ELF-1 (cell line): ENCODE measurements at regions not wholly inside any gene's neighbourhood (a gene's known extent, or its start where the extent isn't known, plus 50 kb on each side); places are given as distances from the start of the nearest gene placed in this dataset.

Experiments
- DNase-seq: peaks from one replicate; pipeline ENCODE4 v3.0.0-alpha.2; 2016; ENCODE audit warnings: low read depth, low spot score

DNA sequence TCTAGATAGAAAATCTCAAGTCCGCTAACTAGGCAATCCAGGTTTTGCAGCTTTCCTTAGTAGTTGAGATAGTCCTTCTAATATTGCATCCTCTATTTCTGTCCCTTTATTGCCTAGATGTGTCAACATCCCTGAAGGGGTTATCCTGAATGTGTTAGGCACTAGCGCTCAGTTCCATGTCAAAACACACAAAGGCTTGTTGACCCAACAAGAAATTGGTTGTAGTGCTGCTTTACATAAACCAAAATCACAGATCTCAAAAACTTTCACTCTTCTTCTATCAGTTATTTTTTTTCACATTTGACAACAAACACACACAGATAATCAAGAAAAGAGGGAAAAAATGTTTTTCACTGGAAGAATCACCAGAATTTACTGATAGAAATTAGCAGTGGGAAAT, 51.4 kb upstream of the SOX2 start:
- DNase-seq, result no peak

DNA sequence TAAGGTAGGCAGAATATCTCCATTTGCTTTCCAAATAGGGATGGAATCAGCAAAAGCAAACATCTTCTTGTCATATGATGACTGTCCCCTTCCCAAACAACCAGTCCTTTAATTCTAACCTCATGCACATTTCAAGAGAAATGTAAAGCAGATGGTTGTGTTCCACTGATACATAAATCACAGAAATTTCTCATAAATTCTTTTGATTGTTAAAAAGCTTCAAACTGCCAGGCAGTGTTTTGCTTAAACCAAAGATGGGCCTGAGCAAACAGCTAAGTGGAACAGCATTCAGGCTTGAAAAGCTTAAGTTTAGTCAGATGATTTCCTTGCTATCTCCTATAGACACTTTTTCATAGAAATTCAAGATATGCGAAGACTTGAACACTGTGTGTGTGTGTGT, 74.3 kb upstream of the SOX2 start:
- no peak for DNase-seq

DNA sequence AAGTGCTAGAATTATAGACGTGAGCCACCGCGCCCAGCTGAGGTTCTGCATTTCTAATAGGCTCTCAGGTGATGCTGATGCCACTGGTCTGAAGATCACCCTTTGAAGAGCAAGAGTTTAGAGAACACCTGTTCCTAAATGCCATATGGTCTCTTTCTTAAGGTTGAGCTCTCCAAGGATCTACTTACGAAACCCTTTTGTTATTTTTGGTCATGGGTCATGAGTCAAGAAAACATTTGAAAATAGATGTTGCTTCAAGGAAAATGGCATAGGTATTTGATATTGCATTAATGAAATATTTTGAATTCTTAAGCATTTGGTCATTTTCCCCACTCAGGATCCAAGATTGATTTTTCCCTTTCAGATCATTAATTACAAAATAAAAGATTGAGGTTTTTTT, 74.7 kb upstream of the SOX2 start:
- DNase-seq, result no peak

DNA sequence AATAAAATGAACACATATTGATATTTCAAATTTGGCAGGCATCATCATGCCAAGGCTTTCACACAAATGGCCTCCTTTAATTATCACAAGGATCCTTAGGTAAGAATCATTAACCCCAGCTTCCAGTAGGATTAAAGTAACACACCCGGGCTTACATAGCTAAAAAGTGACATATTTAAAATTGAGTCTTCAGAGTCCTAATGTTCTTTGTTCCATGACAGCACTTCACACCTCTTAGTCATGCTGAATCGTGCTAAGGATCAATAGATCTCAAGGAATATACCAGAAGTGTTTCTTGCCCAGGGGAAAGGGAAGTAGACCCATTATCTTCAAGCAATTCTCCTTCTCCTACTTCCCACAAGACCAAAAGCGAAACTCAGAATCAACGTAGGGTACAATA, 76.6 kb upstream of the SOX2 start:
- no peak for DNase-seq

DNA sequence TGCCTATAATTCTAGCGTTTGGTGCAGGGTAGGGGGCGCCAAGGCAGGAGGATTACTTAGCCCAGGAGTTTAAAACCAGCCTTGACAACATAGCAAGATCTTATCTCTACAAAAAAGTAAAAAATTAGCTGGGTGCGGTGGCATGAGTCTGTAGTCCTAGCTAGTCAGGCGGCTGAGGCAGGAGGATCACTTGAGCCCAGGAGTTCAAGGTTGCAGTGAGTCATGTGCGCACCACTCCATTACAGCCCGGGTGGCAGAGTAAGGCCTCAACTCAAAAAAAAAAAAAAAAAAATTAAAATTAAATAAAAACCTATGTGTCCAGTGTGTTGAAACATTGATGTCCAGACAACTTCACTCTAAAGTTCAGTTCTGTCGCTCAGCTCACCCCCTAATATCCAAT, 78.2 kb upstream of the SOX2 start:
- DNase-seq, result no peak

DNA sequence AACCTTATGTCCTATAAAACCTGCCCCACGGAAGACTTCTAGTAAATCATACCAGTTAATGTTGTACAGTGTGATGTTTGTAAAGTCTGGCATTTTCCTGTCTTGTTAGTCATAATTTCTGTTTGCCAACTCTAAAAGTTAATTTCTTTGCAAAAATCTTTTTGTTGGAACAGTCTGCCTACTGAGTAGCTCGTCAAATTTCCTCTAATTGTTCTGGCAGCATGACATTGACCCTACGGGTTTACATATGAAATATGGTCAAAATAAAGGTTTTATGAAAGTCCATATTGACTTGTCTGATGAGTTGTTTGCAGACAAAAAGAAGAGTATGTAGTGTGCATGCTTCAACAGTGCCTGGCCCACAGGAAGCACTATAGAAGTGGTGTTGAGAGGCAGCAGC, 79.8 kb upstream of the SOX2 start:
- no peak for DNase-seq

DNA sequence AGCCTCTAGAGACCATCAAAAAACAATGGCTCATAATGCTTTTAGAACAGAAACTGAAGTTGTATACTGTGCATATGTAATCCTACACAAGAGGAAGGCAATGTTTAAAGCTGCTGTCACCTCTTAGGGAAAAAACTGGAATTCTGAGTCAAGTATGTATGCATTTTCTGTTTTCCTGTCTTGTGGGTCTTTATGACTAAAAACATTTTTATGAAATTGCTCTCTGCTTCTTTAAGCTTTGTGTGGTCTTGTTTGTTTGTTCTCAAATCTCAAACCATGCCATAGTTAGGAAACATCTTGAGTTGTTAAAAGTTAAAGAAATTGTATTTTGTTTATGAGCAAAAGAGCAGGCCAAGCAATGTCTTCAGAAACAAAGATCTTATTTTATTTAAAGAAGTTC, 80.9 kb upstream of the SOX2 start:
- no peak for DNase-seq

DNA sequence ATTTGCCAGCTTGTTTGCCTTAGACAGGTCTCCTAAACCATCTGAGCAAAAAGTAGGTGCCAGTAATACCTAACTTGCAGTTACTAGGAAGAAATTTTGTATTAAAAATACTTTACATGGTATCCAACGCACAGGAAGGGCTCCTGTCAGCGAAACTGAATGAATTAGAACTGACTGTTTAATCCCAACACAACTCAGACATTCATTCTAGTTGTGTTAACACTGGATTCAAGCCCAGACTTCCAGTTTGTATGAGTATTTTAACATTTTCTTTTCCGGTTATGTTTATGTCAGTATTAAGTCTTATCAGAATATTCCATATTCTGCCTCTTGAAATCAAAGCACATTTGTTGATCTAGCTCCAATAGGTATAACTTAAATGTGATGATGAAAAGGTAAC, 82.0 kb upstream of the SOX2 start:
- DNase-seq, result no peak

DNA sequence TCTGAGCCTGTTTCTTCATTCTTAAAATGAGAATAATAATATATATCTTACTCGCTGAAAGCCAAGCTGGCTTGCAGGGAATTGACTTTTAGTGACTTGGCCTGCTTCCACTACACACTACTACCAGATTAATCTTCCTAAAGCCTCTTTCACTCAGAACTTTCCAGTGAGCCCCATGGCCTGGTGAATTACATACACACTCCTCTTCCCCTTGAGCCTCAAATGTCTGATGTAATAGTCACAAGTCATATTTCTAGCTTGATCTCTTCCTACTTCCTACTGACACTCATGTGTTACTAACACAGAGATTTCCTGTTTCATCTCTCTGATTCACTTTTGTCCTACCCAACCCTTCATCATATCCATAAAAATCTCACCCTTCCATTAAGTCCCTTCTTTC, 82.7 kb upstream of the SOX2 start:
- DNase-seq, result no peak

DNA sequence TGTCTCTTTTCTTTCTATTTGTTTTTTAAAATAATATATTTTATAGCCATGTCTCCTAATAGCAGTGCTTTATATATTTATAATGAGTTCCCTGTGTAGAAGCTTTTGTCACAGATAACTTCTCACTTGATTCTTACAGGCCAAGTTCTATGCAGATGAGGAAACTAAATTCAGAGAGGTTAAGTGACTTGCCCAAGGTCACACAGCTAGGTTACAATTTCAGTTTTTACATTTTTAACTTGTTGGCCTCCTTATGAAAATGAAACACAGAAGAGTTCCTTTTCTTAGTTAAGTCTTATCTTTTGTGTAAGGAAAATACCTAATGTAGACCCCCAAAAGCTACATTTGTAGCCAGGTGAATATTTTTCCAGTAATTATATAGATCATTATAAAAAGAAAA, 83.3 kb upstream of the SOX2 start:
- DNase-seq, result no peak

DNA sequence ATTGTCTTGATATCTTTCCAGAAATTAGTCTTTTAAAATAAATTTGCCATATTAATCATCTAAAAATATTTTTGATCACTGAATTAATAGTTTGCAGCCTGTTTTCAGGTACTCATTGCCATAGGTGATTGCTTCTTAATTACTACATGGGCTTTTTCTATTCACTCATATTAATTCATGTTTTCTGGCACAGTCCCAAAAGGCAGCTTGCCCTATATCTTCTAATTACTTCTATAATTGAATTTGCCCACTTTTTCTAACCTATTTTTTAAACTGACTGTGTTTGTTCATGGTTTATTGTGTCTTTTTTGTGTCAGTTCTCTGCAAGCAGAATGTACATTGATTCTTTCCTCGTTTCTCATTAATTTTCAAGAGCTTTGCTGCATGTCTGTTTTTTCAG, 85.7 kb upstream of the SOX2 start:
- no peak for DNase-seq

DNA sequence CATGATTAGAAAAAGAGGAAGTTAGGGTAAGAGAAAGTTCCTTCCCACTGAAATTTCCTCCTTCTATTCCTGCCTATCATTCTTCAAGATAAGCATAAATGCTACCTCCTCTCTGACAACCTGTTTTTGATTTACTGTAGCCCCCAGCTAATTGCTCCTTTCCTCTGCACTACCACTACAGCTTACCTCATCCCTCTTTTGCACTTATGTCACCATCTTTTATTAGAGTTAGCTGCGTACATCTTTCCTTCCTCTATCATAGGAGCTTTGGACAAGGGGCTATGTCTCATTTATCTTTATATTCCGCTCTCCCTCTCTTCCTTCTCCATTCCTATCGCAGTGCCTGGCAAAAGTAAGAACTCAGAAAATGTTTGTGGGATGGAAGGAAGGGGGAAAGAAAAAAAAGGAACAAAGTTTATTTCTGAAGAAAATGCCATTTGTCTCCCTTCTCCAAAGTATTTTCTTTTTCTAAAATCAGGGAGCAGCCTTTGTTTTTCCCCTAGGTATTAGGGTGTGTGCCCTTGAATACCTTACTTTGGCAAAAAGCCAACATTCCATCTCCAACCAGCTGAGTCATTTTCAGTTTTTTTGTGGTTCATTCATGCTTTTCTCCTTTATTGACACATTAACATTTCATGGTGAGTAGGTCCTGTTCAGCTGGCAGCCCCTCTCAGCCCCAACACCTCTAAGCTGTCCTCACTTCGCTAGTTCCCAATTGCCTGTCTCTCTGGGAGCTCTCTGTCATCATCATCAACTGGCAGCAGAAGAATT, 87.6 kb upstream of the SOX2 start:
- no peak for DNase-seq

DNA sequence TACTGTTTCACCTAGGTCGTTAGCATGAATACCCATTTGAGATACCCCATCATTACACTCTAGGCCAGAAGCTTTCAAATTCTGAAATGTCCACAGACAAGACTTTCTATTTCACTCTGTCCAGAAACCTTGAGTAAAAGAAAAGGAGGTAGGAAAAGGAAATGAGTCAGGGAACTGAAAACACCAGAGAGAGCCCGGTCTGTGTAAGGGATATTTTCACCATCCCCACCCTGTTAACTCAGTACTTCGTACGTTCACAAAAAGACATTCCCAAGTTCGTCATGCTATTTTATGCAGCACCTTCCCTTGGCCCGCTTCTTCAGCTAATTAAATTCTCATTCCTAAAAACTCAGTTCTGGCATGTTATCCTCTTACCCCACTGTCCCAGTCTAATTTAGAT, 89.4 kb upstream of the SOX2 start:
- DNase-seq, result no peak

DNA sequence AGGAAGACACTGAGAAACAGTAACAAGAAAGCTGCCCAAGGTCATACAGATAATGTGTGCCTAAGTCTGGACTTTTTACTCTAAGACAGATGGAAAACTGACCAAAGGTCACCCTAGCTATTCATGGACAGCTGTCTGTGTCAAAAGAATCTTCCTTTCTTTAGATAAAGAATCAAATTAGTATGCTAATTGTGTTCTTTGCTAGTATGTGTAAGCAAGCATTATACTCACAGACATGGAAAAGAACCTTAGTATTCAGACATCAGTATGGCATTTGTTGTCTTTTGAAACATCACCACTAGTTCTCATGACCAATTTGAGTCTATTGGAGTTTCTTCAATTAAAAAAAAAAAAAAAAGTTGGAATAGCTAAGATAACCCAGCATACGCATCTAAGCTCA, 91.8 kb upstream of the SOX2 start:
- DNase-seq, result no peak

DNA sequence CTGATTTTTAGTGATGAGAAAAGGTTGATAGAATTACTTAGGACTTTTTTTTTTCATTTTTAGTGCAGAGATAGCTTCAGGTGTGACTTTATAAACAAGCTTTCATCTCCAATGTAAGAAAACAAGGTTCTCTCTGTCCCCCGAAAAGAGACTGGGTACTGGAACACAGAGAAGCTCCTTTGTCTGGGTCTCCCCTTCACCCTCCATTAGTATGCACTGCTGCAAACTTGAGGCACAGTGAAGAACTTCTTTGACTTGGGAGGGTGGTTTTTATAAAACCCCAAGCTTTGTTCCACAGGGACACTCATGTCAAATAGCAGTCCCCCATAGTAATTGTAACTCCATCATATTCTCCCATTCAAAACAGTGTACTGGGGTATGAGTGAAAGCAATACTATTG, 93.5 kb upstream of the SOX2 start:
- no peak for DNase-seq

DNA sequence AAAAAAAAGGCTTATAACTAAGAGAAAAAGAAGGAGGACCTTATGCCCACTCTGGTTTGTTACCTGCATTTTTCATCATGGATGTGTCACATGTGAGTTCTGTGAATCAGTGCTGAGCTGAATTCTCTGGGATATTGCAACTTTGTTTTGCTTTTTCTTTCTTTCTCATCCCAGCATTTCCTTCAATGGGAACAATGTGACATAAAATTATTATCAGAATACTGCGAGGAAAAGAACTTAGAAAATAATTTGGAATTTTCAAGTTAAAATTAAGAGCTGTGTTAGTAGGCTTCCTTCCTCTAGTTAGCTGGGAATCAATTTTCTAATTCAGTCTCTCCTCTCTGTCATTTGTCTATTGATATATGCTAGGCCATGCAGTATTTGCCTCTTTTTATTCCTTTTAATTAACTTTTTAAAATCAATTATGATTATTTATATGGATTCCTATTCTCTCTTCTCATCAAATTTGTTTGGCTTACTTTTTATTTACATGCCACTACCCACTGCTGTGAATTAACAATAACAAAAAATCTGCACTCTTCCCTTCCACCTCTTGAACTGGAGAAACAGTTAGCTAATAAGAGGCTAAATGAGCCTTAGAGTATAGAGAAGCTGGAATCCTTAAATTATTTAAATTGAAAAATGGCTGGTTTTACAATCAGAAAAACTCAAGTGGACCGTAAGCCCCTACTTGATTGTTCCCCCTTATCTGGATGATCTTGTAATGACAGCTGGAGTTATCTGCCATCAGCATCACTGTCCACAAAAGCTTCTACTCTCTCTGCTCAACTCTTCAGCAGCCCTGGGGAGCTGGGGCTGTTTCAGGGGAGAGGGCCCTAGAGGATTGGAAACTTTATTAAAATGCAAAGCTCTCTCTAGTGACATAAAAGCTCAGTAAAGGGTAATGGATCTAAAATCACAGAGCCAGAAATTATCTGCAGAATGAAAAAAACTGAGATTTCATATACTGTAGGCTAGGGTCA, 95.3 kb upstream of the SOX2 start:
- DNase-seq, result no peak

DNA sequence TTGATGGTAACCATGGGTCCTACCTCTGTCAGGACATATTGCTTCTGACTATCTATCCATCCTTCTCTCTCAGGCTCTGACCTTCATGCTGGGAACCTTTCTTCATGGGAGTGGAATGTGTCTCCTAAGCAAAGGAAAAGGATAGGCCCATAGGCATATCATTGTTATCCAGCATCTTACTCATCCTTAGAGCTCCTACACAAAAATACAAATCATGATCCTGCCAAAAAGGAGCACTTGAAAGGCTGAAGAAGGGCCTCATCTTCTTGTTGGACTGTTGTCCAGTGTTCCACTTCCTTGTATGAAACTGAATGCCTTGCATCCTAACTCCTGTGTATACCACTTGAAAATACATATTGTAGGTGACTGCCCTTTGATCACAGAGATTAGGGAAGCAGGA, 96.1 kb upstream of the SOX2 start:
- DNase-seq, result no peak

DNA sequence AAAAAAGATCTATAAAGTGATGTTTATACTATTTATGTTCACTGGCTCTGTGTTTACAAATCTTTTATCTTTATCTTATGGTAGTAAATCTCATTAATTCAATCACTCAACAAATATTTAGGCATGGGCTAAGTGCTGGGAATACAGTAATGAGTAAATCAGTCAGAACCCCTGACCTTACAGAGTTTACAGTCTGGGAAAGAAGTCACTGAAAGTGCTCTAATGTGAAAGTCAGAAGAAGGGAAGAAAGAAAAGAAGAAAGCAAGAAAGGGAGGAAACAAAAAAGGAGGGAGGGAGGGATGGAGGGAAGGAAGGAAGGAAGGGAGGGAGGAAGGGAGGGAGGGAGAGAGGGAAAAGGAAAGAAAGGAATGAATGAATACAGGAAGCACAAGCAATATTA, 96.8 kb upstream of the SOX2 start:
- DNase-seq, result no peak

DNA sequence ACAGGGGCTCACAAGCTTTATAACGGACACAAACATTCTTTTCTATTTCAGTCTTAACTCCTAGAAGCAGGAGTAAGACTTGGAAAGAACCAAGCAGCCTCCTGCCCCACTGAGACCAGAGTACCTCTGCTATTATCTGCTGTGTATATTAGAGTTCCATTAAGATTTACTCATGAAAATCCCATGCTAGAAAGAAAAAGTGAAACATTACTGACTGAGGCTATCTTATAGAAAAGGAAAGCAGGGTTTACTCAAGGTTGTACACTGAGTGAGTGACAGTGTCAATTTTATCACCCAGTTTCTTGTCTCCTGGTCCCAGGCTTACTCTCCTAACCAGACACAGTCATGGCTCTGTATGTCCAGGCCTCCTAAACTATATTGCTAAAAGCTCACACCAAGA, 97.9 kb upstream of the SOX2 start:
- DNase-seq, result no peak

DNA sequence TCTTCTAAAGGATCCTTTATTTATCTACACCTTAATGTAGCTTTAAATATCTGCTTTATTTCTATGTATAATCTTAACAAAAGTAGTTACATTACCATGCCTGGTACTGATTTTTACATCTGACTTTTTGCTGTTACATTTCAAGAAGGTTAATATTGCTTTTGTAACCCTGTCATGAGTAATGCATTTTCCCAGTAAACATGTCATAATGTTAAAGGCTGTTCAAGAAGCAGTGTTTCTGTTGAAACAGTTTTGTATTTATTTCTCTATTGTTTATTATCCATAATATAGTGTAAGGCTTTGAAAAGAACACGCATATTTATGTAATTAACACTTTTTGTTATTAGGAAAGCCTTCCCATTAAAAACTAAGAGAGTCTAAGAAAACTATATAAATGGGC, 98.5 kb upstream of the SOX2 start:
- DNase-seq, result no peak

DNA sequence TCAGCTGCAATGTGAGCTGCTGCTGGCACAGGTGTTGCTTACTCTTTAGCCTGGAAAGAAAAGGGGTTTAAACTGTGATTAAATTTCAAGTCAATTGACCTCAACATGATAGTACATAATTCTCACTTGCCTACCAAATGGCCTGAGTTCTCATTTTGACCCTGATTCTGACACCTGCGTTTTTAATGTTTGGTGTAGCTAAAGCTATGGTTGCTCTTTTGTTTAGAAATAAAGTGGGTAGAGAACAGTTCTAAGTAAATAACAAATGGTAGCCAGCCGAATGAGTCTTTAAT, 100.8 kb upstream of the SOX2 start:
- DNase-seq, result no peak

DNA sequence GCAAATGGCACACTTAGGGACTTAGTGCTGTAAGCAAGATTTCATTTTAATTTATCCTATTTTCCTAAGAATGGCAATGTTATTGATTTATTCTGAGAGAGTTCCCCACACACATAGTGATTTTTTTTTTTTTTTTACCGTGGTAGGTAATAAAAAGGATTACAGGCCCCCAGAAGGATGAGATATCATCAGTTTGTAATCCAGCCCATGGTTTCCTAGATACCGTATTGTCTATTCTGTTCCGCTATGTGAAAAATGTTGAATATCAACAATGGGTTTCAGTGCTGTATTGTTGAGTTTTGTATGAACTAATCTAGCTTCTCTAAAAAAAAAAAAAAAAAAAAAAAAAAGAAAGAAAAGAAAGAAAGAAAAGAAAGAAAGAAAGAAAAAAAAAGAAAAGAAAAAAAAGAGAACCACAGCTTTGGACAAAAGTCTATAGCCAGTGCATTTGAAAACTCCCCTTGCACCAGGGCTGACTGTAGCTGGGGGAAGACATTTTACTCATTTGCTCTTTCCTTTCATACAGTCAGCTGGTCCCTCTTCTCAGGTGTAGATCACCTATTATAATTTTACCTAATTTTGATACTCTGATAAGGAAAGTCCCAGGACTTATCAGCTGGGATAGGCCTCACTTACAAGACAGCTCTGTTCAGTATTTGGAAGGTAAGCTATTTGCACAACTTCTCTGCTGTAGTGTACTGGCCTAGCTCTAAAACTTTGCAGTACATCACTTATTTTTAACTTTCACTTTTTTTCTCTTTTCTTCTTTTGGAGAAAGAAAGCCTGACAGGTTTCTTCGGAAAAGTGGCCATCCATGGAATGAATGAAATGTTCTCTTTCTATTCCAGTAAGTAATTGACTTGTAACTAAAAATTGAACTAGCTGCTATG, 101.4 kb upstream of the SOX2 start:
- no peak for DNase-seq
